GM21515 (cell line): ENCODE measurements at regions not wholly inside any gene's neighbourhood (a gene's known extent, or its start where the extent isn't known, plus 50 kb on each side); places are given as distances from the start of the nearest gene placed in this dataset.
"Not testable (repeated sequence)": the region's sequence is repeated elsewhere in the genome, so short reads cannot be mapped to it uniquely, and the experiment has no call there.

Source experiments
- ATAC-seq: cut with Tn5 transposase; IDR thresholded peaks from one replicate; pipeline ENCODE4 v1.9.1; 2021; ENCODE audit not compliant: unreplicated experiment

DNA sequence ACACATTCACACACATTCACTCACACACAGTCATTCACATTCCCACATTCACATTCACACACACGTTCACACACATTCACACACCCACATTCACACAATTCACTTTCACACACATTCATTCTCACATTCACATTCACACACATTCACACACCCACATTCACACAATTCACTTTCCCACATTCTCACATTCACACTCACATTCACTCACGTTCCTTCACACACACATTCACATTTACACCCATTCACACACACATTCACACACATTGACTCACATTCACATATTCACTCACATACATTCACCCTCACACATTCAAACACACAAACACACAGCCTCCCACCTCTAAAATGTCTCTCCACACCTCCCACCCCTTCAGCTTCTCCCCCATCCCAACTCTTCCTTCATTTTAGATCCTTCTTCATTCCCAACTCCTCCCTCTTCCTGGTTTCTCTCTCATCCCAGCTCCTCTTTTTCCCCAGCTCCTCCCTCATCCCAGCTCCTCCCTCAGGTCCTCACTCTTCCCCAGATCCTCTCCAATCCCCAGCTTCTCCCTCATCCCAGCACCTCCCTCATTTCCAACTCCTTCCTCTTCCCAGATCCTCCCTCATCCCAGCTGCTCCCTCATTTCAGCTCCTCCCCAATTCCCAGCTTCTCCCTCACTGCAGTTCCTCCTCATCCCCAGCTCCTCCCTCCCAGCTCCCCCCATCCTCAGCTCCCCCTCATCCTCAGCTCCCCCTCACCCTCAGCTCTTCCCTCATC lies 111.0 kb downstream of the FAM53A start:
- no peak for ATAC-seq

DNA sequence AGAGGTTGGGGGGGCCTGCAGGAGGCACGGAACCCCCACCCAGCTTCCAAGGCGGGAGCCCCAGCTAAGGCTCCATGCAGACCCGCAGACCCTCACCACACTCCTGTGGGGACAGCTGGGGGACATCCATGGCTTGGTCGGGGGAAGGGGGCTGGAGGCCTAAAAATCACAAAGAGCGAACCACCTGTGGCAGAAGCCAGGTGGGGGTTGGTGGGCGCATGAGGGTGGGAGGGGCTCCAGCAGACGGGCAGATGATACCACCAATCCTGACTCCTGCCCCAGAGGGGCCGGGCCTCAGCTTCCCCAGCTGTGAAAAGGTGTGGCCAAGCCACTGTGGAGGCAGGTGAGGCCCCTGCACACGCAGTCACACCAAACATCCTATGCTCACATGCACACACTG lies 111.6 kb downstream of the FAM53A start:
- ATAC-seq, result no peak

GRCh38 chr4:1572010-1572385 lies 112.1 kb downstream of the FAM53A start:
- ATAC-seq, result no peak

DNA sequence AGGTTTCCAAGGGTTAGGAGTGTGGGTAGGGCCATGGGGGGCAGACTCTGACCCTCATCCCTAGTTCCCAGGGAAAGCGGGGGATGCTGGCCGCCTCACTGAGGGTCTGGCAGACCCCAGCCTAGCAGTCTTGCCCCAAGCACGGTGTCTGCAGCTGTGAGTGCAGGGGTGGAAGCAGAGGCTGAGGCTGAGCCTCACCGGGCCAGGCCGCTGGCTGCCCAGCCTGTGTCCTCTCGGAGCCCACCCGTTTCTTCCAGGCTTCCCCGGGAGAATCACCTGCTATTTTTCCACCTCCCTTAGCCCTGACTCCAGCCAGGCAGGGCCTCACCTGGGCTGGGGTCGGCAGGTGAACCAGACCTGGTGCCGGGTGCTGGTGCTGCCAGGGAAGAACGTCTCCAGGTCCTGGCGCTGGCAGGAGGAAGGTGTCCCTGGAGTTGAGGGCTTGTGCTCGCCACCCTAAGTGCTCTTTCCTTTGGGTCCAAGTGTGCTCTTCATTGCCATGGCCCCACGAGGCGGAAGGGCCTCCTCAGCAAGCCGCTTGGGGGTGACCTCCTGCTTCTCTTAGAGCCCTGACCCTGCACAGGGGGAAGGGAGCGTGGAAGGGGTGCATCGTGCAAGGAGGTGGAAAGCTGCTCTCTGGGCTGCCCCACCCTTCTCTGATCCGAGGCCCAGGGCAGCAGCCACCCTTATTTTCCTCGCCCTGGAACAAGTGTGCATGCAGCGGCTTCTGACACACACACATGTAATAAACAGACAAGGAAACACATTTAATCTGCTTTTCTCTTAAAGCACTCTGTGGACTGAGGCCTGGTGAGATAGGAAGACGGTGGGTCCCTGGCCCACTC lies 112.7 kb downstream of the FAM53A start:
- ATAC-seq, result no peak

- no peak for ATAC-seq
These were observed 113.6 kb downstream of the FAM53A start for GRCh38 chr4:1570291-1571164.

- ATAC-seq, result no peak
These were observed 114.5 kb downstream of the FAM53A start for GRCh38 chr4:1569461-1570151.

DNA sequence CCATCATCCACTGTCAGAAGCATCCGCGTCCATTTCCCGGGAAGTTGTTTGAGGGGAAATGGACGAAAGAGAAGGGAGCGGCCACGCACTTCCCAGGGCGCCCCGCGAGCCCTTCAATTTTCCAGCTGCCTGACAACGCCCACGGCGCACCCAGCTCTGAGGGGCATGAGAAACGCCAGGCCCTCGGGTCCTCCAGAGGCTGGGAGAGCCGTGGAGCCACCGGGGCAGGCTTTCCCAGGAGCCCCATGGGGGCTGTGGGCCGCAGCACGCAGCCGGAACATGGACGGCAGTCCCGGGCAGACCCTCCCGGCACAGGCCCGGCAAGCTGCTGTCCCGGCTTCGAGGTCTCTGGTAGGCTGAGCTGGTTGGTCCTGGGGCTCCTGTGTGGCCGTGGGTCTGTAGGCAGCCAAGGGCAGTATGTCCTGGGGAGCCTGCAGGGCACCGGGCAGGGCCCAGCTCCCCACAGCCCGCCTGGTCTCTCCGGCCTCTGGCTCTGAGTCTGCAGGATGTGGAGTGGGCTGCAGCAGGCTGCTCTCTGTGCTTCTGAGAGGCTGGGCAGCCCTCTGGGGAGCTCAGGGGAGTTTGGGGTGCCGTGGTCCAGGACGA lies 115.2 kb downstream of the FAM53A start:
- ATAC-seq, result no peak

GRCh38 chr4:1567808-1568581 lies 116.1 kb downstream of the FAM53A start:
- no peak for ATAC-seq

DNA sequence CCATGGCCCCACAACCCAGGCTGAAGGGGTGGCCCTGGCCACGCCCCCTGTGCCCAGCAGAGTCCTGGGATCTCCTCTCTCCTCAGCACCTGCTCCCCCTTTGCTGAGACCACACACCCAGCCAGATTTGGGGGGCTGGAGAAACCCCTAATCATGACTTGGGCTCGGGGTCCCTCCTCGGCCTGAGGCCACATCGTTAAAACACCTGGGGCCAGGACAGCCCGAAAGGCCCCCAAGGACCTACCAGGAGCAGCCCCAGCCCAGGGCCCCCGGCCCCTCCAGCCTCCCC lies 116.7 kb downstream of the FAM53A start:
- no peak for ATAC-seq

DNA sequence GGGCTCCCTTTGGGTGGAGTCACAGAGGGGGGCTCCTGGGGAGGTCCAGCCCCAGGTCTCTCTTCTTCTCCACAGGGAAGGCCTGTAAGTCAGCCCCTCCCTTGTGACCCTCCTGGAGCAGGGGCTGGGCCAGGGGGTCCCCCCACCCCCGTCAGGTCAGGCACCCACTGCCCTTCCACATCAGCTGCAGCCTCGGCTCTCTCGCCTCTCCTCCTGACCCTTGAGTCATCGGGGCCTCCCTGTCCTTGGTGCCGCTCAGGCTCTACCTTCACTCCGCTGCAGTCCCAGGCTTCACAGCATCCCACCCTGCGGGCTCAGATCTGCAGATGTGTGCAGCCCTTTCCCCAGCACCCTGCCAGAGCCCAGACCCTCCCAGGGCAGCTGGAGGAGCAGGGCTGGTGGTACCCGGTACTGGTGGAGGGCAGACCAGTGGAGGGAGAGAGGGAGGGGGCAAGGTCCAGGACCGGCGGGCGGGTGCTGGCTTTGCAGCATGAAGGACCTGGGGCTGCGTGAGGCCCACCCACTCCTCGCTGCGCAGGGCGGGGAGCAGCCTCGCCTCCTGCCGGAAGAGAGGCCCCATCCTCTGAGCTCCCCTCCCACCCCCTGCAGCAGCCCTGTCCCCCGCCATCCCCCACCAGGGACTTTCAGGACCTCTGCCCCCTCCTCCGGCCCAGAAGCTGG lies 117.1 kb downstream of the FAM53A start:
- ATAC-seq, result no peak

DNA sequence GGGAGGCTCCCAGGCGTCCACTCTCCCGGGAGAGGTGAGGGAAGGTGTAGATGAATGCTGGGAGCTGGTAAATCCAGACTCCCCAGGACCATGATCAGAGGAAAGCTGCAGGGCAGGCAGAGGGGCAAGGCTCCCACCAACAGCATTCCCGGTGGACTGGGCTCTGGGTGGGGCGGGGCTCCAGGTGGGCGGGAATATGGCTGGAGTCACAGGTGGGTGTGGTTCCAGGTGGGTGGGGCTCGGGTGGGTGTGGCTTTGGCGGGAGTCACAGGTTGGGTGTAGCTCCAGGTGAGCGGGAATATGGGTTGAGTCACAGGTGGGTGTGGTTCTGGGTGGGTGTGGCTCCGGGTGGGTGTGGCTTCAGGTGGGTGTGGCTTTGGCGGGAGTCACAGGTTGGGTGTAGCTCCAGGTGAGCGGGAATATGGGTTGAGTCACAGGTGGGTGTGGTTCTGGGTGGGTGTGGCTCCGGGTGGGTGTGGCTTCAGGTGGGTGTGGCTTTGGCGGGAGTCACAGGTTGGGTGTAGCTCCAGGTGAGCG lies 117.7 kb downstream of the FAM53A start:
- ATAC-seq, result not testable (repeated sequence)

GRCh38 chr4:1565598-1566295 lies 118.4 kb downstream of the FAM53A start:
- ATAC-seq, result no peak

DNA sequence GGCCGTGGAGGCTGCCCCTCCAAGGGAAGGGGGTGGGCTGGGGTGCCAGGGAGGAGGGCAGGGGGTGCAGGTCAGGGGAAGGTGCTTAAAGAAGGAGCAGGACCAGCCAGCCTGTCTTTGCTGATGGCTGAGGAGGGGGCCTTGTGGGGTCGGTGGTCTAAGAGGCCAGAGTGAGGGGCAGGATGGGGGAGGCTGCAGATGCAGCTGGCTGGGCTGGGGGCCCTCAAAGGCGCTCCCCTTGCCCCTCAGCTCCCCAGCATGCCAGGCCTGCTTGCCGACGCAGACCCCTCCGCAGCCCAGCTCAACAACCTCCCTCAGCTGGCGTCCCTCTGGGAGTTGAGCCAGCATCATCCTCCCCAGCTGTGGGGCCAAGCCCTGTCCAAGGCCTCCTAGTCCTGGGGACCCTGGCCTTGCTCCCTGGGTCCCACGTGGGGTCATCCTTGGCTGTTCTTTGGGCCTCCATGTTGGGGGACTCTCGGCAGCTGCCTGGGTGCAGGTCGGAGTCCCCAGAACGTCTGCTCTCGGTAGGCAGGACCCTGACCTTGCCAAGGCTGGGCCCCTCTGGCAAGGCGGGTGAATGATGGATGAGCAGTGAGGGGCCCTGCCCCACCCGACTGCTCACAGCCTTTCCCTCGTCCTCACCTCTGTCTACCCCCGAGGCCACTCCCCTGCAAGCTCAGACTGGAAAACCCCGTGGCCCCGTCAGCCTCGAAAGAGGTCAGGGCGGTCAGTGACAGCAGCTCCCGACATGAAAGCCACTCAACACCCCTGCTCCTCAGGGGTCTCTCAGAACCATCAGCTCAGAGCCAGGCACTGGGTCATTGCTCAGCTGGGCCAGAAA lies 119.4 kb downstream of the FAM53A start:
- ATAC-seq, result no peak

GRCh38 chr4:1563768-1564485 lies 120.2 kb downstream of the FAM53A start:
- no peak for ATAC-seq

DNA sequence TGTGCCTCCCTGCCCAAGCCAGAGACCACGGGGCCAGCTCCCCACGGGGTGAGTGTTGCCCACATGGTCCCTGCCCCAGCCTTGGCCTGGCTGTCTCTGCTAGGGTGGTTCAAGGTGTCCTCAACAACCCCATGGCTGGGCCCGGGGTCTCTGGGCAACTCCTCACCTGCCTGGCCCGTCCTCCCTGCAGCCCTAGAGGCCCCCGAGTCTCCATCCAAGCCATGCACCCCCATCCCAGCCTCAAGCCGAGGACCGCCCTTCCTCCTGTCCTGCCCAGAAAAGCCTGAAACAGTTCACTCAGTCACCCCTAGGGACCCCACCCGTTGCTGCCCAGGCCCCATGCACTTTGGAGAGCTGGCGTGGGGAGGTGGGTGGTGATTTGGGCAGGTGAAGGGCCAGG lies 120.9 kb downstream of the FAM53A start:
- ATAC-seq, result no peak

DNA sequence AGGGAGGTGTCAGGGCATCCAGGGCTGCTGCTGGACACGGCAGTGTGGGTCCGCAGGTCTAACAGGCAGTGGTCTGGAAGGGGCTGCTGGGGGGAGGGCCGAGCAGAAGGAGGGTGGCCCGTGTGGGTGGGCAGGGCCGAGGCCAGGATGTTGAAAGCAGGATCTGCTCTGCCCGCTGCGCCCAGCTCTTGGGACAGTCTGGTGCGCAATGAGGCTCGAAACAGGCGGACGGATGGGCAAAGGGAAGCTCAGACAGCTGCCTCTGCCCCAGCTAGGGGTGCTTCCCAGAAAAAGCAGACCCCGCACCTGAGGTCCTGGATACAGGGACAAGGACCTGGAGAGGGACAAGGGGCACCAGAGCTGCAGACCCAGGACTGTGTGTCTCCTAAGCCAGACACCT lies 121.3 kb downstream of the FAM53A start:
- no peak for ATAC-seq

- ATAC-seq, result no peak
These were observed 121.7 kb downstream of the FAM53A start for GRCh38 chr4:1562371-1562770.
